Prostate gland (tissue), 2 donors: ENCODE measurements at regions not wholly inside any gene's neighbourhood (a gene's known extent, or its start where the extent isn't known, plus 50 kb on each side); places are given as distances from the start of the nearest gene placed in this dataset.

Experiments
- CTCF ChIP-seq, 4 experiments: fragments of 200-600 bp in 2 of 4; fragments of 450-650 bp in 2 of 4; sonication (generic) in 2 of 4; IDR thresholded peaks; 1 replicate in 3 of 4; 2 replicates in 1 of 4; pipeline ENCODE4 v1.5.1; 2016 to 2019; ENCODE audit warnings: antibody characterized with exemption in 4 of 4, mild to moderate bottlenecking in 2 of 4, moderate library complexity in 2 of 4
- POLR2AphosphoS5 ChIP-seq: sonication (generic); formaldehyde crosslinking; IDR thresholded peaks from one replicate; pipeline ENCODE4 v1.6.1; 2017; ENCODE audit warnings: antibody characterized with exemption

GRCh38 chr14:86885280-86885679, 1107.7 kb downstream of the GALC start:
- no peak for TF ChIP-seq CTCF (IDR thresholded peaks at IDR 0.05)
- TF ChIP-seq POLR2AphosphoS5, result no peak
